Peyer's patch (tissue), 4 donors: ENCODE measurements at regions not wholly inside any gene's neighbourhood (a gene's known extent, or its start where the extent isn't known, plus 50 kb on each side); places are given as distances from the start of the nearest gene placed in this dataset.
"Not testable (repeated sequence)": the region's sequence is repeated elsewhere in the genome, so short reads cannot be mapped to it uniquely, and the experiment has no call there.

ENCODE experiments used
- POLR2A ChIP-seq, 2 donors: fragments of 450-650 bp; IDR thresholded peaks; one replicate each; pipeline ENCODE4 v1.5.1; 2017; ENCODE audit warnings: antibody characterized with exemption in 2 of 2, mild to moderate bottlenecking in 2 of 2, moderate library complexity in 2 of 2
- TF ChIP-seq, protein P1 (sequence below), 6 experiments: fragments of 450-650 bp in 4 of 6; fragments of 200-600 bp in 2 of 6; sonication (generic) in 1 of 6; IDR thresholded peaks; one replicate each; pipeline ENCODE4 v1.5.1; 2017 to 2019; ENCODE audit warnings: antibody characterized with exemption in 6 of 6, mild to moderate bottlenecking in 3 of 6, moderate library complexity in 1 of 6

DNA sequence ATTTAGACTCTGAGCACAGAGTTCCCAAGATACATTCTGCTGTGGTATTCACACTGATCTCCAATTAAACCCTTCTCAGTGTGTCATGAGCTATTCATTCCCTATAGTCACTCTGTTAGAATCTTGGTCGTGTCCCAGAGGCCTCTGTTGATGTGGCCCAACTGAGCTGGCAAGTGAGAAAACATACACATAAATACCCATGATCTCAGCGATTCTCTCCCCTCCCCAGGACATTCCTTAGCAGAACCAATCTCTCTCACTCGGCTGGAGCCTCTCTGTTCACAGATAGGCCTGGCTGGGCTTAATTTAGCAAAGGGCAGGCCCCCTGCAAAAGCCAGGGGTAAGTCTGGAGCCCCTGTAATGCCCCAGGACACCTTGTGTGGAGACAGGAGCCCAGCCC, 130.8 kb upstream of the NBPF26 start:
- not testable (repeated sequence) for TF ChIP-seq POLR2A (IDR thresholded peaks at IDR 0.05)
- TF ChIP-seq, protein P1, sequence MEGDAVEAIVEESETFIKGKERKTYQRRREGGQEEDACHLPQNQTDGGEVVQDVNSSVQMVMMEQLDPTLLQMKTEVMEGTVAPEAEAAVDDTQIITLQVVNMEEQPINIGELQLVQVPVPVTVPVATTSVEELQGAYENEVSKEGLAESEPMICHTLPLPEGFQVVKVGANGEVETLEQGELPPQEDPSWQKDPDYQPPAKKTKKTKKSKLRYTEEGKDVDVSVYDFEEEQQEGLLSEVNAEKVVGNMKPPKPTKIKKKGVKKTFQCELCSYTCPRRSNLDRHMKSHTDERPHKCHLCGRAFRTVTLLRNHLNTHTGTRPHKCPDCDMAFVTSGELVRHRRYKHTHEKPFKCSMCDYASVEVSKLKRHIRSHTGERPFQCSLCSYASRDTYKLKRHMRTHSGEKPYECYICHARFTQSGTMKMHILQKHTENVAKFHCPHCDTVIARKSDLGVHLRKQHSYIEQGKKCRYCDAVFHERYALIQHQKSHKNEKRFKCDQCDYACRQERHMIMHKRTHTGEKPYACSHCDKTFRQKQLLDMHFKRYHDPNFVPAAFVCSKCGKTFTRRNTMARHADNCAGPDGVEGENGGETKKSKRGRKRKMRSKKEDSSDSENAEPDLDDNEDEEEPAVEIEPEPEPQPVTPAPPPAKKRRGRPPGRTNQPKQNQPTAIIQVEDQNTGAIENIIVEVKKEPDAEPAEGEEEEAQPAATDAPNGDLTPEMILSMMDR (IDR thresholded peaks at IDR 0.05), result not testable (repeated sequence)
